Suprapubic skin (tissue), 4 donors: ENCODE measurements at regions not wholly inside any gene's neighbourhood (a gene's known extent, or its start where the extent isn't known, plus 50 kb on each side); places are given as distances from the start of the nearest gene placed in this dataset.
"Not testable (repeated sequence)": the region's sequence is repeated elsewhere in the genome, so short reads cannot be mapped to it uniquely, and the experiment has no call there.

Source experiments
- DNase-seq, 2 donors: peaks; one replicate each; pipeline ENCODE4 v3.0.0-alpha.2; 2019; ENCODE audit warnings: low spot score in 2 of 2
- H3K27ac ChIP-seq: fragments of 200-600 bp; sonication (generic); one replicate; pipeline ENCODE4 v1.5.1; 2019
- H3K27me3 ChIP-seq: fragments of 200-600 bp; sonication (generic); one replicate; pipeline ENCODE4 v1.5.1; 2019
- H3K36me3 ChIP-seq: fragments of 200-600 bp; sonication (generic); one replicate; pipeline ENCODE4 v1.5.1; 2019
- H3K4me1 ChIP-seq: fragments of 200-600 bp; sonication (generic); one replicate; pipeline ENCODE4 v1.5.1; 2019
- H3K4me3 ChIP-seq: fragments of 200-600 bp; sonication (generic); one replicate; pipeline ENCODE4 v1.5.1; 2019; ENCODE audit warnings: mild to moderate bottlenecking
- H3K9me3 ChIP-seq: fragments of 200-600 bp; sonication (generic); one replicate; pipeline ENCODE4 v1.5.1; 2019
- EP300 ChIP-seq: sonication (generic); formaldehyde crosslinking; IDR thresholded peaks from one replicate; pipeline ENCODE4 v1.6.1; 2017; ENCODE audit warnings: antibody characterized with exemption
- POLR2A ChIP-seq, 2 donors: fragments of 450-650 bp; IDR thresholded peaks; one replicate each; pipeline ENCODE4 v1.6.1; 2017; ENCODE audit warnings: antibody characterized with exemption in 2 of 2, mild to moderate bottlenecking in 2 of 2, moderate library complexity in 2 of 2
- POLR2AphosphoS5 ChIP-seq, 3 donors: sonication (generic); formaldehyde crosslinking; IDR thresholded peaks; one replicate each; pipeline ENCODE4 v1.6.1; 2017; ENCODE audit warnings: antibody characterized with exemption in 3 of 3
- WGBS: methylation state at CpG from one replicate; pipeline ENCODE4 v1.1.5; 2018; 5-methylcytosine and 5-hydroxymethylcytosine counted together
- TF ChIP-seq, protein P1 (sequence below), 2 donors: fragments of 200-600 bp in 1 of 2; fragments of 450-650 bp in 1 of 2; sonication (generic) in 1 of 2; IDR thresholded peaks; one replicate each; pipeline ENCODE4 v1.5.1; 2016 to 2019; ENCODE audit warnings: antibody characterized with exemption in 2 of 2, mild to moderate bottlenecking in 1 of 2, moderate library complexity in 1 of 2

DNA sequence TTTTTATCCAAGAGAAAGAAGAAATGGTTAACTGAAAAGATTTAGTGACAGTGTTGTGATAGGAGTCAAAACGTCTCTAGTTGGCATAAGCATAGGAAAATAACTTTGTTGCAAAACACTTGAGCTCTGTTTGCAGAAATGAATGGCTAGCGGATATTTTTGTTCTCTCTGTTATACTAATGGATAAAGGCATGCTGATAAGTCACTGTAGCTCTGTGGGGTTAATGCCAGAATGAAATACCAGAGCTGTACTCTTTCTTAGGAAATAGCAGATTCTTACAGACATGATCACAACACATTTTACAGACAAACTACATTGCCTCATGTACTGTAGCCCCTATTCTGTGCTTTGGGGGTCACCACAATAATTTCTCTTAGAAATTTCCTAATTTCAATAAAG lies 202.8 kb downstream of the DMRTA1 start:
- Histone ChIP-seq H3K4me3 (no peak overlapping the region), H3K9me3 (no peaks in the 10 kb centered on the region), H3K27ac (no peak overlapping the region), H3K4me1 (no peaks in the 10 kb centered on the region), H3K36me3 (no peaks in the 10 kb centered on the region), H3K27me3 (no peaks in the 10 kb centered on the region)
- TF ChIP-seq POLR2A (IDR thresholded peaks at IDR 0.05) (no peak), POLR2AphosphoS5 (IDR thresholded peaks at IDR 0.05) (no peak), EP300 (no peak)
- TF ChIP-seq, protein P1, sequence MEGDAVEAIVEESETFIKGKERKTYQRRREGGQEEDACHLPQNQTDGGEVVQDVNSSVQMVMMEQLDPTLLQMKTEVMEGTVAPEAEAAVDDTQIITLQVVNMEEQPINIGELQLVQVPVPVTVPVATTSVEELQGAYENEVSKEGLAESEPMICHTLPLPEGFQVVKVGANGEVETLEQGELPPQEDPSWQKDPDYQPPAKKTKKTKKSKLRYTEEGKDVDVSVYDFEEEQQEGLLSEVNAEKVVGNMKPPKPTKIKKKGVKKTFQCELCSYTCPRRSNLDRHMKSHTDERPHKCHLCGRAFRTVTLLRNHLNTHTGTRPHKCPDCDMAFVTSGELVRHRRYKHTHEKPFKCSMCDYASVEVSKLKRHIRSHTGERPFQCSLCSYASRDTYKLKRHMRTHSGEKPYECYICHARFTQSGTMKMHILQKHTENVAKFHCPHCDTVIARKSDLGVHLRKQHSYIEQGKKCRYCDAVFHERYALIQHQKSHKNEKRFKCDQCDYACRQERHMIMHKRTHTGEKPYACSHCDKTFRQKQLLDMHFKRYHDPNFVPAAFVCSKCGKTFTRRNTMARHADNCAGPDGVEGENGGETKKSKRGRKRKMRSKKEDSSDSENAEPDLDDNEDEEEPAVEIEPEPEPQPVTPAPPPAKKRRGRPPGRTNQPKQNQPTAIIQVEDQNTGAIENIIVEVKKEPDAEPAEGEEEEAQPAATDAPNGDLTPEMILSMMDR (IDR thresholded peaks at IDR 0.05) = no peak
- no peak for DNase-seq
- WGBS = 41% methylated on average over 2 of the region's 2 CpGs

DNA sequence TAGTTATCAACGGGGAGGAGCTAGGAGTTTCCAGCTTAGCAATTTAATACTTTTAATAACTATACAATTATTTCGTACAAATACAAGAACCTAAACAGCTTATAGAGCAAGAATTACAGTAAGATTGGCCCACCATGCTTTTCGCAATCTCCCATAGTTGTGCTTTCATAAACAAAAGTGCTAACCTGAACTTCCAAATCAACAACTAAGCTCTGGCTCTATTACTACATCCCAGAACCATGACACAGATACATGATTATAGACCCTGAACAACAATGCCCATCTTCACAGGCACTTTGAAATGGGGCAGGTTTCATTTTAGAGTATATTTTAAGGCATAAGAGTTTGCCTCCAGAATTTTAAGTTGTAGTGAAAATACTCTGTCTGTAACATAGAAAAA lies 203.5 kb downstream of the DMRTA1 start:
- no peak for DNase-seq
- H3K36me3 ChIP-seq = no peaks in the 10 kb centered on the region
- H3K4me3 ChIP-seq = no peak overlapping the region
- WGBS = 77% methylated on average over 3 of the region's 3 CpGs
- TF ChIP-seq, protein P1 (IDR thresholded peaks at IDR 0.05) = no peak
- no peak for TF ChIP-seq POLR2A (IDR thresholded peaks at IDR 0.05)
- no peak for TF ChIP-seq EP300
- TF ChIP-seq POLR2AphosphoS5 (IDR thresholded peaks at IDR 0.05) = no peak
- H3K27ac ChIP-seq = peak overlapping the region; percentile 40
- no peaks in the 10 kb centered on the region for H3K9me3 ChIP-seq
- H3K4me1 ChIP-seq = no peaks in the 10 kb centered on the region
- H3K27me3 ChIP-seq = no peaks in the 10 kb centered on the region

DNA sequence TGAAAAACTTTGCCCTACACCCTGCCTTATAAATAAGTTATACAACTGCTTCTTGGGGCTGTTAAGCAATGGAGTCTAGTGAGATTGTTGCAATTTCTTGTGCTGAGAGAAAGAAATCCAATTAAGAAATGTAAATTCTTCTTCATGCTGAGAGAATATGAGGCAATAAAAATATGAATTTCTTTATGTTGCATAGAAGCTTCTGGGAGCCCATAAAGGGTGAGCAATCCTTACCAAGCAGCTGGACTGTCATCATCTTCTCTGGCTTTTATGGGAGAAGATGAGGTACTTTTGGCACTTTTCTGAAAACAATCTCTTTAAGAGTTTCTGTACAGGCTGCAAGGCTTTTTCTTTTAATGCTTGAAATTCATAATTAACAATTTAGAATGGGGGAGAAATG lies 204.3 kb downstream of the DMRTA1 start:
- no peak for DNase-seq
- Histone ChIP-seq H3K36me3 (no peaks in the 10 kb centered on the region), H3K27me3 (no peaks in the 10 kb centered on the region), H3K9me3 (no peaks in the 10 kb centered on the region), H3K4me1 (no peaks in the 10 kb centered on the region), H3K4me3 (no peak overlapping the region), H3K27ac (peak overlapping the region; percentile 40)
- TF ChIP-seq EP300 (no peak), POLR2A (IDR thresholded peaks at IDR 0.05) (no peak), POLR2AphosphoS5 (IDR thresholded peaks at IDR 0.05) (no peak)
- TF ChIP-seq, protein P1 (IDR thresholded peaks at IDR 0.05) = no peak

DNA sequence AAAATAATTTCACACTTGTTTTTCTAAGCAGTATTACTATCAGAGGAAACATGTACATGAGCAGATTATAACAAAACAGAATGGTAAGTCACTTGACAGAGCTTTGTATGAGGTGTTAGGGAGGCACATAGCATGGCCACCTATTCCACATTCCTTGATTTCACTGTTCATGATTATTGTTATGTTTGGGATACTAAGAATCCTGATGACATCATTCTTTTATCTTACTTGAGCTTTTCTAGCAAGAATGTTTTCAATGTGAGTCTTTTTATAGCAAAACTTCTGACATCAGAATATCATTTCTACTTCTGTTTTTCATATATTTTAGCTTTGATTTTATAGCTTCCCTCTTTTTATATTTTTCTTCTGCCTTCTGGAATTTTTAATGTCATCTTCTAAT lies 208.2 kb downstream of the DMRTA1 start:
- no peaks in the 10 kb centered on the region for H3K27me3 ChIP-seq
- H3K36me3 ChIP-seq = no peaks in the 10 kb centered on the region
- TF ChIP-seq, protein P1 (IDR thresholded peaks at IDR 0.05) = no peak
- TF ChIP-seq POLR2AphosphoS5 (IDR thresholded peaks at IDR 0.05) = no peak
- TF ChIP-seq POLR2A (IDR thresholded peaks at IDR 0.05) = no peak
- no peaks in the 10 kb centered on the region for H3K4me1 ChIP-seq
- no peak overlapping the region for H3K4me3 ChIP-seq
- H3K9me3 ChIP-seq = no peaks in the 10 kb centered on the region
- H3K27ac ChIP-seq = no peak overlapping the region
- no peak for DNase-seq

DNA sequence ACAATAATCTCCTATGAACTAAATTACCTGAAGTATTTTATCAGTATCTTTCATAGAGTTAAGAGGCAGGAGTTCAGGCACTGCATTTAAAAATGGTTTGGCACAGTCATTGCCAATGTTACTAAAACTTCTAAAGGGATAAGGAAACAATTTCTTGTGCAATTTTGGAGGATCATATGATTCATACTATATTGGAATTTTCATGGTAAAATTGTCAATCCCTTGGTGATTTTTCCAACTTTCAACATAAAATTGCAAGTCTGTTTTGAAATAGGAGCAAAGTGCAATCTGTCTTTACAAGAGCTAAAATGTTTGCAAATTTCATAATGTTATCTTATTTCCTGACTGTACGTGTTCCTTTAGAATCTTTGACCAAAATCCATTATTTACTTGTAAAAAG lies 211.1 kb downstream of the DMRTA1 start:
- DNase-seq = no peak
- H3K36me3 ChIP-seq = no peaks in the 10 kb centered on the region
- no peak overlapping the region for H3K4me3 ChIP-seq
- no peak overlapping the region for H3K27ac ChIP-seq
- TF ChIP-seq POLR2A (IDR thresholded peaks at IDR 0.05) = no peak
- TF ChIP-seq EP300 = no peak
- TF ChIP-seq, protein P1 (IDR thresholded peaks at IDR 0.05) = no peak
- no peak for TF ChIP-seq POLR2AphosphoS5 (IDR thresholded peaks at IDR 0.05)
- no peaks in the 10 kb centered on the region for H3K27me3 ChIP-seq
- WGBS = 74% methylated on average over 1 of the region's 1 CpG
- H3K4me1 ChIP-seq = no peaks in the 10 kb centered on the region
- H3K9me3 ChIP-seq = no peaks in the 10 kb centered on the region

DNA sequence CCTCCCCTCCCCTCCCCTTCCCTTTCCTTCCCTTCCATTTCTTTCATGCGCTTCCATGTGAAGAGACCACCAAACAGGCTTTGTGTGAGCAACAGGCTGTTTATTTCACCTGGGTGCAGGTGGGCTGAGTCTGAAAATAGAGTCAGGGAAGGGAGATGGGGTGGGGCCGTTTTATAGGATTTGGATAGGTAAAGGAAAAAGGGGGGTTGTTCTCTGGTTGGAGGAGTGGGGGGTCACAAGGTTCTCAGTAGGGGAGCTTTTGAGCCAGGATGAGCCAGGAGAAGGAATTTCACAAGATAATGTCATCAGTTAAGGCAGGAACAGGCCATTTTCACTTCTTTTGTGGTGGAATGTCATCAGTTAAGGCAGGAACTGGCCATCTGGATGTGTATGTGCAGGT lies 211.9 kb downstream of the DMRTA1 start:
- H3K27ac ChIP-seq, H3K36me3 ChIP-seq, H3K4me1 ChIP-seq, DNase-seq, H3K27me3 ChIP-seq, H3K4me3 ChIP-seq, H3K9me3 ChIP-seq: not testable (repeated sequence)
- 82% methylated on average over 2 of the region's 2 CpGs for WGBS
